Stimulated activated effector memory CD8-positive, alpha-beta T cell treated with anti-CD3 and anti-CD28 coated beads, Interleukin-12 subunit alpha, Interleukin-12 subunit beta, amount 100 ng/mL, for 72 hours (primary cell): ENCODE measurements at regions not wholly inside any gene's neighbourhood (a gene's known extent, or its start where the extent isn't known, plus 50 kb on each side); places are given as distances from the start of the nearest gene placed in this dataset.

Source experiments
- ATAC-seq: fragments of 150-1000 bp; cut with Tn5 transposase; 2 replicates; pipeline ENCODE4 v1.10.0; 2021
- DNase-seq, 2 donors: peaks; one replicate each; pipeline ENCODE4 v3.0.0; 2021 to 2022; ENCODE audit warnings: low spot score in 2 of 2
- H3K27ac Mint-ChIP-seq: one replicate; pipeline ENCODE4 v1.8.0; 2022; ENCODE audit warnings: mild to moderate bottlenecking, mixed read lengths
- H3K36me3 Mint-ChIP-seq: one replicate; pipeline ENCODE4 v1.8.0; 2022; ENCODE audit warnings: mild to moderate bottlenecking, mixed read lengths
- H3K4me1 Mint-ChIP-seq: one replicate; pipeline ENCODE4 v1.8.0; 2022; ENCODE audit warnings: mixed read lengths
- H3K4me3 Mint-ChIP-seq: one replicate; pipeline ENCODE4 v1.8.0; 2022; ENCODE audit warnings: mild to moderate bottlenecking, mixed read lengths
- H3K9me3 Mint-ChIP-seq: one replicate; pipeline ENCODE4 v1.8.0; 2022; ENCODE audit warnings: mixed read lengths

GRCh38 chr4:138757432-138757831 lies 258.1 kb upstream of the NOCT start:
- DNase-seq = no peak
- no peak for ATAC-seq
- Mint-ChIP-seq H3K27ac (no peak overlapping the region), H3K36me3 (no peaks in the 10 kb centered on the region), H3K4me3 (no peak overlapping the region), H3K9me3 (peaks cover 11% of the 10 kb centered on the region), H3K4me1 (no peaks in the 10 kb centered on the region)

DNA sequence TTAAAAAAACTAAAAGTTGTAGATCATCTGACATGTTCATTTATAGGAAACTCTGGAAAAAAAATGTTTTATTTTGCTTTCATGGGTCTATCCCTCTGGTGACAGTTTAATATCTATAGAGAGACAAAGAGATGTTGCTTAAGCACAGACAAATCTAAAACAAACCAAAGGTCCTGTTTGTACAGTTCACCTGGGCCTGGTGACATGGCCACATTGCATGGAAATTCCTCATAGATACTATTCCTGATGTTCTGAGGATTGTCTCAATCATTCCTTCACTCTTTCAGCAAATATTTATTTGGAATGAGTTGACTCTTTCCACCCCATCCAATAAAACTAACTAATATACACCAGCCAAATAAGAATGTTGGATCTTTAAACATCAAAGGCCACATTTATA lies 259.1 kb upstream of the NOCT start:
- Mint-ChIP-seq H3K27ac (no peak overlapping the region), H3K9me3 (peaks cover 16% of the 10 kb centered on the region)
- no peak for ATAC-seq

DNA sequence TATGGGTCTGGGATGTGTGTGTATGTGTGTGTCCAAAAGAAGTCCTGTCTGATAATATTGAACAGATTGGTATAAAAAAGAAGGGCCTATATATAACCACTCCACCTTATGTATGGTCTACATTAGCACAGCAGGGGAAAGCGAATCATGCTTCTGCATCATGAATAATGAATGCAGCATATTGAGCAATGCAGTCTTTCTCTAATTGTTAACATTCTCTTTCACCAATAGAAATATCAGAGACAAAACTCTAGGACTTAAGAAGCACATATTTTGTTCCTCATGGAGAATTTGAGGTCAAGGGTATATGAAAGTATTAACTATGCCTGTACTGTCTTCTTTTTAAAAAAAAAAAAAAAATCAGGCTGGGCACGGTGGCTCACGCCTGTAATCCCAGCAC lies 264.3 kb upstream of the NOCT start:
- H3K9me3 Mint-ChIP-seq = peaks cover 16% of the 10 kb centered on the region
- no peaks in the 10 kb centered on the region for H3K36me3 Mint-ChIP-seq
- DNase-seq = no peak
- ATAC-seq = no peak
- H3K4me3 Mint-ChIP-seq = no peak overlapping the region
- H3K27ac Mint-ChIP-seq = no peak overlapping the region
- no peaks in the 10 kb centered on the region for H3K4me1 Mint-ChIP-seq

More for the DNA sequence above, 259.1 kb upstream of the NOCT start:
- Mint-ChIP-seq H3K36me3 (no peaks in the 10 kb centered on the region), H3K4me1 (no peaks in the 10 kb centered on the region), H3K4me3 (no peak overlapping the region)
- no peak for DNase-seq

DNA sequence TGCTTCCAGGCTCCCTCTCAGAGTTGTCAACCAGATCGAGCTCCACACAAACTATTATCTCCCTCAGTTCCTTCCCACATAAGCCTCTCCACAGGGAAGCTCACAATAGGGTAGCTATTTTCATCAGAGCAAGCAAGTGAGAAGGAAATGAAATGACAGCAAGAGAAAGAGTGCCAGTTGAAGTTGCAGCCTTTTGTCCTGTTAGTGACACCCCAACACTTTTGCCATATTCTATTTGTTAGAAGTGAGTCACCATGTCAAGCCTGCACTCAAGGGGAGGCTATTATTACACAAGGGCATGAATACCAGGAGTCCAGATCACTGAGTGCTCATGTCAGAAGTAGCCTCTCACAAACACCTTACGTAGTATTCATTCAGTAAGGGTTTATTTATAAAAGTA lies 266.3 kb upstream of the NOCT start:
- Mint-ChIP-seq H3K4me1 (no peaks in the 10 kb centered on the region), H3K36me3 (no peaks in the 10 kb centered on the region), H3K9me3 (peaks cover 13% of the 10 kb centered on the region), H3K4me3 (no peak overlapping the region), H3K27ac (no peak overlapping the region)
- DNase-seq = no peak
- no peak for ATAC-seq

GRCh38 chr4:138741766-138742377 lies 273.7 kb upstream of the NOCT start:
- Mint-ChIP-seq H3K4me3 (no peak overlapping the region), H3K4me1 (no peaks in the 10 kb centered on the region), H3K27ac (no peak overlapping the region), H3K36me3 (no peaks in the 10 kb centered on the region), H3K9me3 (no peaks in the 10 kb centered on the region)
- no peak for DNase-seq
- no peak for ATAC-seq

DNA sequence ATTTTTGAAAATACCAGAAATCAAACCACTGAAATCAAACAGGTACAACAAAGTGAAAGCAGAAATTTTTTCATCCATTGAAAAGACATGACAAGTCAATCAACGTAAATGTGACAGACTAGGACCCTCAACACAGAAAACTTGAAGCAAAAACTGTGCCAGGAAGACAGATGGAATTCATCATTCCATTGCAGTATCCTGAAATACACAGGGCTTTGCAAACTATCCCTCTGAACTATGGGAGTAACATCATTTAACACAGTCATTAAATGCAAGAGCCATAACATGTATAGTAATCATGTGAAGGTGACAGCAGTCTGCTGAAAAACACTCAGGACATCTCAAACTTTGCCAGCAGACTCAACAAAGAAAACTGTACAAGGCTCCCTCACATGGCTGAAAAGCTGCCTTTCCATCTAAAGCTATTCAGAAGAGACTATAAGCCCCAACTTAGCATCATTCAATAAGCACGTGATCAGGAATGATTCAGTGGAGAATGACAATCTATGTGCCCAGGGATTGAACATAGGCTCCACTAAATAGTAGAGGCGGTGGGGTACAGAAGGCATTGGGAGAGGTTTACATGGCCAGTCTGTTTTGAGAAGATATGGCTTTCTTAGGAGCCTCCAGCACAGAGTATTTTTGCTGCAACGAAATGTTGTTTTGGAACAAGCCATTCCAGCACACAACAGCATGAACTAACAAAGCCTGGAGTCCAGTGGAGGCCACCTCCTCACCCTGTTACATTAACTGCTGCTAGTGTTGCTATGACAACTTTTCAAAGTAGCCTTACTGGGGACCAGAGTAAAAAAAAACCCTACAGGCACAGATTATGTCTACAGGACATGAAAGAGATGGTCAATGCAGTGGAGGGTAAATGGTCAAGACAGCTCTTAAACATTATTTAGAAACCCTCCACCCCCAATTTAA lies 274.5 kb upstream of the NOCT start:
- DNase-seq (no peak), ATAC-seq (no peak)
- Mint-ChIP-seq H3K4me3 (no peak overlapping the region), H3K4me1 (no peaks in the 10 kb centered on the region), H3K27ac (no peak overlapping the region), H3K9me3 (no peaks in the 10 kb centered on the region), H3K36me3 (no peaks in the 10 kb centered on the region)

DNA sequence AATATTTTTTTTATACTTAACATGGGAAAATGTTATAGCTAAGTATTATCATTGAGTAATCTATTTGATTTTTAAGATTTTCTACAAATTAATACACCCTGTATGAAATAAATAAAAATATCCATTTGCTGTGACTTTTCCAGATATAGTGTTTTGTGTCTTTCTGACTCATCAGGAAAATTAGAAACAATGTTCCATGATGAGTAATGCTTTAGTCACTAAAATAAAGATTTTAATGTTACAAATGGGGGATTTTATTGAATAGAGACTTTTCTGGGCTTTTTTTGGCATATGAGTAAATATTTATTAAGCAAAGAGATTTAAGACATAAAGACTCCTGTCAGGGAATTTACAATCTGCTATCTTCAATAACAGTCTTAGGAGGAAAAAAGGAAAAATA lies 279.2 kb upstream of the NOCT start:
- ATAC-seq (no peak), DNase-seq (no peak)
- H3K9me3 Mint-ChIP-seq = peaks cover 4% of the 10 kb centered on the region
- H3K27ac Mint-ChIP-seq = no peak overlapping the region
- H3K4me3 Mint-ChIP-seq = no peak overlapping the region
- no peaks in the 10 kb centered on the region for H3K36me3 Mint-ChIP-seq
- H3K4me1 Mint-ChIP-seq = no peaks in the 10 kb centered on the region

DNA sequence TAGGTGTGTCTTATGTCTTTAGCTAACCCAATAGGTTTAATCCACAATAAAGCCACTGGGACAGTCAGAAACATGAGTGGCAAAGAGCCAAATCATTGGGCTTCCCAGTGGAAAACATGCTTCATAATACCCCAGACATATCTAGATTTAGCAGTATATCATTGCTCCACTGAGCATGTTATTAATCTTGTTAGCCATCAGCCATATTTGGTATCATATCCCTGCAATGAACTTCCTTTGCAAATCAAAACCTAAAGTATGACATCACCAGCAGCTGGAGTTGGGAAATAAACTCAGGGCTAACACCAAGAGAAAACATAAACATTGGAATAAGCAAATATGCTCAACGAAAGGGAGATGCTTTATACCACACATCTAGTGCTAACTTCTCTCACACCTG lies 280.8 kb upstream of the NOCT start:
- Mint-ChIP-seq H3K9me3 (peaks cover 4% of the 10 kb centered on the region), H3K27ac (no peak overlapping the region), H3K4me1 (no peaks in the 10 kb centered on the region), H3K36me3 (no peaks in the 10 kb centered on the region), H3K4me3 (no peak overlapping the region)
- DNase-seq (no peak), ATAC-seq (no peak)

GRCh38 chr4:138728566-138728965 lies 287.0 kb upstream of the NOCT start:
- Mint-ChIP-seq H3K9me3 (peaks cover 4% of the 10 kb centered on the region), H3K27ac (no peak overlapping the region), H3K4me3 (no peak overlapping the region), H3K4me1 (no peaks in the 10 kb centered on the region), H3K36me3 (no peaks in the 10 kb centered on the region)
- ATAC-seq = no peak
- no peak for DNase-seq

- no peak for ATAC-seq
- Mint-ChIP-seq H3K4me1 (no peaks in the 10 kb centered on the region), H3K36me3 (no peaks in the 10 kb centered on the region), H3K4me3 (no peak overlapping the region), H3K9me3 (peaks cover 4% of the 10 kb centered on the region), H3K27ac (no peak overlapping the region)
- no peak for DNase-seq
These were observed 287.9 kb upstream of the NOCT start for GRCh38 chr4:138727731-138728130.

GRCh38 chr4:138724530-138724929 lies 291.1 kb upstream of the NOCT start:
- no peaks in the 10 kb centered on the region for H3K4me1 Mint-ChIP-seq
- no peak for ATAC-seq
- no peak overlapping the region for H3K27ac Mint-ChIP-seq
- DNase-seq = no peak
- H3K36me3 Mint-ChIP-seq = no peaks in the 10 kb centered on the region
- no peak overlapping the region for H3K4me3 Mint-ChIP-seq
- H3K9me3 Mint-ChIP-seq = no peaks in the 10 kb centered on the region

- Mint-ChIP-seq H3K4me3 (no peak overlapping the region), H3K4me1 (no peaks in the 10 kb centered on the region), H3K9me3 (no peaks in the 10 kb centered on the region), H3K27ac (no peak overlapping the region), H3K36me3 (no peaks in the 10 kb centered on the region)
- ATAC-seq = no peak
- no peak for DNase-seq
These were observed 298.8 kb upstream of the NOCT start for GRCh38 chr4:138716559-138717335.

- Mint-ChIP-seq H3K27ac (no peak overlapping the region), H3K9me3 (peaks cover 6% of the 10 kb centered on the region), H3K36me3 (no peaks in the 10 kb centered on the region), H3K4me1 (no peaks in the 10 kb centered on the region), H3K4me3 (no peak overlapping the region)
- ATAC-seq = no peak
- DNase-seq = no peak
These were observed 305.3 kb upstream of the NOCT start for GRCh38 chr4:138710297-138710696.

DNA sequence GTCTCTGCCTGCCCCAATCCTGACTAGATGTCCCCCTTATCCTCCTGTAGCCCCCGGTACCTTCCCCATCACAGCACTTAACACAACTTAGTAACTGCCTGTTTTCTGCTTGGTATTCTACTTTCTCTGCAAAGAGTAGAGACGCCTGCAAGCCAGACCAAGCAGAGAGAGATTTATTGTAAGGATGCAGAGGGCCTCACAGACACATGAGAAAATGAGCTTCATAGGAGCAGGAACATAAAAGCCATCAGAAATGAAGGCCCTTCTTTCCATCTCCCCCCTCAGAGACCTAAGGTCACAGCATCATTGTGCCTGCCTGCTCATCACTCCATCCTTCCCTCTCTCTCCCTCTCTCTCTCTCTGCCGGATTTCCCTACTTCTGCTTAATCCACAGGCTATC lies 305.7 kb upstream of the NOCT start:
- Mint-ChIP-seq H3K27ac (no peak overlapping the region), H3K4me3 (no peak overlapping the region), H3K36me3 (no peaks in the 10 kb centered on the region), H3K9me3 (peaks cover 6% of the 10 kb centered on the region), H3K4me1 (no peaks in the 10 kb centered on the region)
- no peak for DNase-seq
- no peak for ATAC-seq

- H3K4me1 Mint-ChIP-seq = no peaks in the 10 kb centered on the region
- no peaks in the 10 kb centered on the region for H3K36me3 Mint-ChIP-seq
- no peak overlapping the region for H3K27ac Mint-ChIP-seq
- DNase-seq (no peak), ATAC-seq (no peak)
- H3K4me3 Mint-ChIP-seq = no peak overlapping the region
- H3K9me3 Mint-ChIP-seq = peaks cover 6% of the 10 kb centered on the region
These were observed 307.6 kb upstream of the NOCT start for GRCh38 chr4:138707746-138708677.
